Spleen (tissue), 7 donors: ENCODE measurements at regions not wholly inside any gene's neighbourhood (a gene's known extent, or its start where the extent isn't known, plus 50 kb on each side); places are given as distances from the start of the nearest gene placed in this dataset.

Experiments
- CTCF ChIP-seq, 11 experiments: fragments of 200-600 bp in 7 of 11; fragments of 450-650 bp in 4 of 11; sonication (generic) in 4 of 11; IDR thresholded peaks in 8 of 11; conservative IDR thresholded peaks in 3 of 11; 1 replicate in 7 of 11; 2 replicates in 4 of 11; pipeline versions ENCODE4 v1.4.0 to v1.8.0; 2016 to 2021; ENCODE audit warnings: antibody characterized with exemption in 11 of 11, inconsistent platforms in 4 of 11, mild to moderate bottlenecking in 1 of 11
- POLR2A ChIP-seq, 3 donors: fragments of 450-650 bp; IDR thresholded peaks; one replicate each; pipeline ENCODE4 v1.5.1; 2017; ENCODE audit warnings: antibody characterized with exemption in 3 of 3, mild to moderate bottlenecking in 1 of 3
- POLR2AphosphoS5 ChIP-seq, 3 donors: sonication (generic); formaldehyde crosslinking; IDR thresholded peaks; one replicate each; pipeline ENCODE4 v1.5.1; 2017; ENCODE audit warnings: antibody characterized with exemption in 3 of 3
- donor health status: DM: no; HTN: no; CAD: no; lungs with moderate emphysema.
- donor health status: DM: no; HTN: no; CAD: no.
- donor health status: DM: no; HTN: no; CAD: no.

GRCh38 chr17:71933306-71933705 lies 187.5 kb upstream of the SOX9 start:
- TF ChIP-seq POLR2A (IDR thresholded peaks at IDR 0.05) (no peak), CTCF (IDR thresholded peaks at IDR 0.05 in 8 of 11, conservative IDR thresholded peaks at IDR 0.05 in 3 of 11) (no peak), POLR2AphosphoS5 (IDR thresholded peaks at IDR 0.05) (no peak)
